ENCODE measurements at regions not wholly inside any gene's neighbourhood (a gene's known extent, or its start where the extent isn't known, plus 50 kb on each side); places are given as distances from the start of the nearest gene placed in this dataset.

GRCh38 chr10:129110780-129111179, 356.3 kb upstream of the MGMT start:
- FAIRE-seq = no peak
- Histone ChIP-seq H3K9me3 (replicated peaks; ENCODE audit: control insufficient read depth, insufficient read depth, low read length) (no peaks in the 10 kb centered on the region), H3K79me2 (ENCODE audit: control insufficient read depth, insufficient read depth, low read length) (no peaks in the 10 kb centered on the region), H3K27me3 (ENCODE audit: control insufficient read depth in 2 of 2, insufficient read depth in 2 of 2, low read length in 2 of 2) (no peaks in the 10 kb centered on the region), H3K4me3 (replicated peaks in 1 of 3; ENCODE audit: insufficient read depth in 1 of 3, low read depth in 1 of 3, low read length in 3 of 3) (no peak overlapping the region), H3K4me2 (ENCODE audit: insufficient read depth, low read length) (no peak overlapping the region), H3K9me1 (replicated peaks; ENCODE audit: control insufficient read depth, extremely low read depth, insufficient read depth, low read length) (no peaks in the 10 kb centered on the region), H2AFZ (ENCODE audit: low read depth, low read length) (no peak overlapping the region), H4K20me1 (replicated peaks; ENCODE audit: control insufficient read depth, extremely low read depth, insufficient read depth, low read length) (no peaks in the 10 kb centered on the region), H3K4me1 (ENCODE audit: control insufficient read depth, extremely low read depth, insufficient read depth, low read length) (peaks cover 3% of the 10 kb centered on the region), H3K36me3 (ENCODE audit: control insufficient read depth in 2 of 2, extremely low read depth in 1 of 2, insufficient read depth in 2 of 2, low read length in 2 of 2) (no peaks in the 10 kb centered on the region), H3K9ac (replicated peaks; ENCODE audit: extremely low read depth, insufficient read depth, low read length) (no peak overlapping the region), H3K27ac (ENCODE audit: insufficient read depth, low read depth, low read length) (no peak overlapping the region)
- DNase-seq (ENCODE audit: low read depth, low spot score) = no peak
- POLR2A ChIA-PET = no interaction called here
- BruUV-seq (replicated peaks) = no TSS peak
- TF ChIP-seq, protein P1, sequence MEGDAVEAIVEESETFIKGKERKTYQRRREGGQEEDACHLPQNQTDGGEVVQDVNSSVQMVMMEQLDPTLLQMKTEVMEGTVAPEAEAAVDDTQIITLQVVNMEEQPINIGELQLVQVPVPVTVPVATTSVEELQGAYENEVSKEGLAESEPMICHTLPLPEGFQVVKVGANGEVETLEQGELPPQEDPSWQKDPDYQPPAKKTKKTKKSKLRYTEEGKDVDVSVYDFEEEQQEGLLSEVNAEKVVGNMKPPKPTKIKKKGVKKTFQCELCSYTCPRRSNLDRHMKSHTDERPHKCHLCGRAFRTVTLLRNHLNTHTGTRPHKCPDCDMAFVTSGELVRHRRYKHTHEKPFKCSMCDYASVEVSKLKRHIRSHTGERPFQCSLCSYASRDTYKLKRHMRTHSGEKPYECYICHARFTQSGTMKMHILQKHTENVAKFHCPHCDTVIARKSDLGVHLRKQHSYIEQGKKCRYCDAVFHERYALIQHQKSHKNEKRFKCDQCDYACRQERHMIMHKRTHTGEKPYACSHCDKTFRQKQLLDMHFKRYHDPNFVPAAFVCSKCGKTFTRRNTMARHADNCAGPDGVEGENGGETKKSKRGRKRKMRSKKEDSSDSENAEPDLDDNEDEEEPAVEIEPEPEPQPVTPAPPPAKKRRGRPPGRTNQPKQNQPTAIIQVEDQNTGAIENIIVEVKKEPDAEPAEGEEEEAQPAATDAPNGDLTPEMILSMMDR (IDR thresholded peaks at IDR 0.05; ENCODE audit: extremely low read depth in 1 of 2, insufficient read depth in 1 of 2, low read depth in 1 of 2, low read length in 2 of 2) = no peak
- TF ChIP-seq MAX (IDR thresholded peaks at IDR 0.05; ENCODE audit: insufficient read depth, insufficient read length) = no peak
- no peak for TF ChIP-seq JUN (IDR thresholded peaks at IDR 0.05; ENCODE audit: borderline replicate concordance, insufficient read depth, insufficient read length, low read depth)
- TF ChIP-seq EZH2 (IDR thresholded peaks at IDR 0.05; ENCODE audit: borderline replicate concordance, low read depth, low read length, severe bottlenecking) = no peak
- no peak for TF ChIP-seq POLR2A (IDR thresholded peaks at IDR 0.05; ENCODE audit: low read depth, low read length)
- TF ChIP-seq GATA2 (IDR thresholded peaks at IDR 0.05; ENCODE audit: insufficient read depth, insufficient read length, low read depth, low read length) = no peak
- TF ChIP-seq MYC (IDR thresholded peaks at IDR 0.05; ENCODE audit: low read depth, low read length) = no peak
- TF ChIP-seq POLR2AphosphoS5 (IDR thresholded peaks at IDR 0.05; ENCODE audit: insufficient read depth, low read depth, low read length) = no peak
- TF ChIP-seq FOS (IDR thresholded peaks at IDR 0.05; ENCODE audit: borderline replicate concordance, insufficient read depth, low read length) = no peak
- dilution Hi-C loops (cut with MboI; ENCODE audit: extremely low pct_ligation_motif_present, low sequenced_read_pairs) (no loop called here), intact Hi-C loops (cut with micrococcal nuclease) (no loop called here)
- CTCF ChIA-PET = no interaction called here
